ENCODE measurements at regions not wholly inside any gene's neighbourhood (a gene's known extent, or its start where the extent isn't known, plus 50 kb on each side); places are given as distances from the start of the nearest gene placed in this dataset.
A peak's percentile ranks its signal among the peaks of the same experiment; 100 is the strongest.

DNA sequence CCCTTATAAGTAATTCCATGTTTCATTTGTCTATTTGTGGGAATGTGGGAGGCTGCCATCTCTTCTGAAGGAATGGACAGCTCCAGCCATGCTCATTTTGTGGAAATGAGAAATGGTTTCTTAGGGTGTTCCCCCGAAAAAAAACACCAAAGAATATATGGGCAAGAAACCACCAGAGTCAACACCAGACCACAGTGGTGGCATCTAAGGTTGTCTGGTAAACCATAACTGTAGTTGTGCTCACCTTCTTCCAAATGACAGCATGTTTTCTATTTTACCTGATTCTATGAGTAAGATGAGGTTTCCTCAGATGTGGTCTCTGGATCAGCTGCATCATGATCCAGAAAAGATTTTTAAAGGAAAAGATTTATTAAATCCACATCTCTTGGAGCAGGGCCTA, 217.0 kb upstream of the C2CD4B start (continued):
- TF ChIP-seq E2F1 (CRISPR knock-in tag; IDR thresholded peaks at IDR 0.05) (no peak), GABPB1 (CRISPR knock-in tag; IDR thresholded peaks at IDR 0.05) (no peak), NFE2L1 (CRISPR knock-in tag; IDR thresholded peaks at IDR 0.05) (no peak), AR (CRISPR knock-in tag; IDR thresholded peaks at IDR 0.05) (no peak)
- TF ChIP-seq, protein P1, sequence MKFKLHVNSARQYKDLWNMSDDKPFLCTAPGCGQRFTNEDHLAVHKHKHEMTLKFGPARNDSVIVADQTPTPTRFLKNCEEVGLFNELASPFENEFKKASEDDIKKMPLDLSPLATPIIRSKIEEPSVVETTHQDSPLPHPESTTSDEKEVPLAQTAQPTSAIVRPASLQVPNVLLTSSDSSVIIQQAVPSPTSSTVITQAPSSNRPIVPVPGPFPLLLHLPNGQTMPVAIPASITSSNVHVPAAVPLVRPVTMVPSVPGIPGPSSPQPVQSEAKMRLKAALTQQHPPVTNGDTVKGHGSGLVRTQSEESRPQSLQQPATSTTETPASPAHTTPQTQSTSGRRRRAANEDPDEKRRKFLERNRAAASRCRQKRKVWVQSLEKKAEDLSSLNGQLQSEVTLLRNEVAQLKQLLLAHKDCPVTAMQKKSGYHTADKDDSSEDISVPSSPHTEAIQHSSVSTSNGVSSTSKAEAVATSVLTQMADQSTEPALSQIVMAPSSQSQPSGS (CRISPR knock-in tag; IDR thresholded peaks at IDR 0.05; ENCODE audit: borderline replicate concordance, low read depth) = no peak
- TF ChIP-seq, protein P2, sequence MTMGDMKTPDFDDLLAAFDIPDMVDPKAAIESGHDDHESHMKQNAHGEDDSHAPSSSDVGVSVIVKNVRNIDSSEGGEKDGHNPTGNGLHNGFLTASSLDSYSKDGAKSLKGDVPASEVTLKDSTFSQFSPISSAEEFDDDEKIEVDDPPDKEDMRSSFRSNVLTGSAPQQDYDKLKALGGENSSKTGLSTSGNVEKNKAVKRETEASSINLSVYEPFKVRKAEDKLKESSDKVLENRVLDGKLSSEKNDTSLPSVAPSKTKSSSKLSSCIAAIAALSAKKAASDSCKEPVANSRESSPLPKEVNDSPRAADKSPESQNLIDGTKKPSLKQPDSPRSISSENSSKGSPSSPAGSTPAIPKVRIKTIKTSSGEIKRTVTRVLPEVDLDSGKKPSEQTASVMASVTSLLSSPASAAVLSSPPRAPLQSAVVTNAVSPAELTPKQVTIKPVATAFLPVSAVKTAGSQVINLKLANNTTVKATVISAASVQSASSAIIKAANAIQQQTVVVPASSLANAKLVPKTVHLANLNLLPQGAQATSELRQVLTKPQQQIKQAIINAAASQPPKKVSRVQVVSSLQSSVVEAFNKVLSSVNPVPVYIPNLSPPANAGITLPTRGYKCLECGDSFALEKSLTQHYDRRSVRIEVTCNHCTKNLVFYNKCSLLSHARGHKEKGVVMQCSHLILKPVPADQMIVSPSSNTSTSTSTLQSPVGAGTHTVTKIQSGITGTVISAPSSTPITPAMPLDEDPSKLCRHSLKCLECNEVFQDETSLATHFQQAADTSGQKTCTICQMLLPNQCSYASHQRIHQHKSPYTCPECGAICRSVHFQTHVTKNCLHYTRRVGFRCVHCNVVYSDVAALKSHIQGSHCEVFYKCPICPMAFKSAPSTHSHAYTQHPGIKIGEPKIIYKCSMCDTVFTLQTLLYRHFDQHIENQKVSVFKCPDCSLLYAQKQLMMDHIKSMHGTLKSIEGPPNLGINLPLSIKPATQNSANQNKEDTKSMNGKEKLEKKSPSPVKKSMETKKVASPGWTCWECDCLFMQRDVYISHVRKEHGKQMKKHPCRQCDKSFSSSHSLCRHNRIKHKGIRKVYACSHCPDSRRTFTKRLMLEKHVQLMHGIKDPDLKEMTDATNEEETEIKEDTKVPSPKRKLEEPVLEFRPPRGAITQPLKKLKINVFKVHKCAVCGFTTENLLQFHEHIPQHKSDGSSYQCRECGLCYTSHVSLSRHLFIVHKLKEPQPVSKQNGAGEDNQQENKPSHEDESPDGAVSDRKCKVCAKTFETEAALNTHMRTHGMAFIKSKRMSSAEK (CRISPR knock-in tag; IDR thresholded peaks at IDR 0.05; ENCODE audit: borderline replicate concordance) = no peak
- TF ChIP-seq, protein P3, sequence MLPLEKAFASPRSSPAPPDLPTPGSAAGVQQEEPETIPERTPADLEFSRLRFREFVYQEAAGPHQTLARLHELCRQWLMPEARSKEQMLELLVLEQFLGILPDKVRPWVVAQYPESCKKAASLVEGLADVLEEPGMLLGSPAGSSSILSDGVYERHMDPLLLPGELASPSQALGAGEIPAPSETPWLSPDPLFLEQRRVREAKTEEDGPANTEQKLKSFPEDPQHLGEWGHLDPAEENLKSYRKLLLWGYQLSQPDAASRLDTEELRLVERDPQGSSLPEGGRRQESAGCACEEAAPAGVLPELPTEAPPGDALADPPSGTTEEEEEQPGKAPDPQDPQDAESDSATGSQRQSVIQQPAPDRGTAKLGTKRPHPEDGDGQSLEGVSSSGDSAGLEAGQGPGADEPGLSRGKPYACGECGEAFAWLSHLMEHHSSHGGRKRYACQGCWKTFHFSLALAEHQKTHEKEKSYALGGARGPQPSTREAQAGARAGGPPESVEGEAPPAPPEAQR (CRISPR knock-in tag; IDR thresholded peaks at IDR 0.05) = no peak

DNA sequence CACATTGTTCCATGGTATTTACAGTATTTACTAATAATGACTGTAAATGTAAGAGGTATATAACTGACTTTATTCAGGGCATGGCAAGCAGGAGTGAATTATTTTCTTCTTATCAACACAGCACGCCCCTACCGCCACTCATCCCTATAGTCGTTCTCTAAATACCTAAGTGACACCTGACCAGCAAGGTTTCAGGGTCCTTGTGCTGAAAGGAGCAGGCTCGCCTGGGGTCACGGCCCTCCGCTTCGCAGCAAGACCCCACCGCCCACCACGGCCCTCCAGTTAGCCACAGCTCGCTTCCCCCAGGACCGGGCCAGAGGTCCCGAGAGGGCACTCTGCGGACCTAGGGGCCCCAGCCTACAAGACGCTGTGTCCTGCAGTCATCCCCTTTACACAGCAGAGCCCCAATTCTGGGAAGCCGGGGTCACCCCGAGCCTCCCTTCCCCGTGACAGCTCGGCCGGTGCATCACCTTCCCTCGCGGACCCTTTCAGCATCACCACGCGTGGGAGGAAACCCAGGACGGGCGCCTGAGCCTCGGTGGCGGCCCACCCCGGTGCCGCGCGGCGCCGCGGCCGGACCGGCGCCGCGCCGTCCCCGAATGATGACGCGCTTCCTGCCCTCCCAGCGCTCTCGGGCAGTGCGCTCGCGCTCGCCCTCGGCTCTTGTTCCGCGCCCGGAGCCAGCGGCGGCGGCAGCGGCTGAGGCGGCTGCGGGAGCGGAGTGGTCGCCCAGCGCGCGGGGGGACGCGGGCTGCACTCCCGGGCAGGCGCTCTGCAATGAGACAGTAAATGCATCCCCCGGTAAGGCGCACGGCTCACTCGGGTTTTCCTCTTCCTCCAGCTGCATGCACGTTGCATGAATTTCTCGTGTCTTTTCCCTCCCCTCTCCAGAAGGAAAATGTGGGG, 225.1 kb upstream of the C2CD4B start, which contains the start of gene TLN2:
Gene TLN2, plus strand, starts transcription at position 666 of the 906 bp plus-strand sequence.
- peaks cover 12% of the 10 kb centered on the region for H3K27me3 Mint-ChIP-seq (ENCODE audit: low read depth)
- ATAC-seq (peak; percentile 72), DNase-seq (ENCODE audit: low spot score) (peak; percentile 65)
- CTCF ChIA-PET = interaction anchor here (1.3 to 2.3 kb wide), 2 partner anchors 95 to 160 kb away, joined by 4 to 12 read pairs; no protein-coding TSS in a partner anchor
- H3K36me3 Mint-ChIP-seq = no peaks in the 10 kb centered on the region
- peaks cover 22% of the 10 kb centered on the region for H3K4me1 Mint-ChIP-seq
- H3K27ac Mint-ChIP-seq = peak within 1 kb of the TSS; percentile 90
- POLR2A ChIA-PET = no interaction called here
- H3K4me3 Mint-ChIP-seq = peak within 1 kb of the TSS; percentile 95
- no peaks in the 10 kb centered on the region for H3K9me3 Mint-ChIP-seq
- TF ChIP-seq MAX (CRISPR knock-in tag; IDR thresholded peaks at IDR 0.05) (no peak; the same call in 1 of the 2 replicates), CREB1 (CRISPR knock-in tag; IDR thresholded peaks at IDR 0.05) (no peak), ZNF263 (CRISPR knock-in tag; IDR thresholded peaks at IDR 0.05; ENCODE audit: low read depth) (no peak), FOXK1 (CRISPR knock-in tag; IDR thresholded peaks at IDR 0.05) (no peak), ATF1 (CRISPR knock-in tag; IDR thresholded peaks at IDR 0.05) (no peak), ZNF671 (CRISPR knock-in tag; IDR thresholded peaks at IDR 0.05) (no peak), ATF6 (CRISPR knock-in tag; IDR thresholded peaks at IDR 0.05) (no peak; the same call in 1 of the 2 replicates)
- TF ChIP-seq, protein P3 (CRISPR knock-in tag; IDR thresholded peaks at IDR 0.05) = no peak
- TF ChIP-seq, protein P4, sequence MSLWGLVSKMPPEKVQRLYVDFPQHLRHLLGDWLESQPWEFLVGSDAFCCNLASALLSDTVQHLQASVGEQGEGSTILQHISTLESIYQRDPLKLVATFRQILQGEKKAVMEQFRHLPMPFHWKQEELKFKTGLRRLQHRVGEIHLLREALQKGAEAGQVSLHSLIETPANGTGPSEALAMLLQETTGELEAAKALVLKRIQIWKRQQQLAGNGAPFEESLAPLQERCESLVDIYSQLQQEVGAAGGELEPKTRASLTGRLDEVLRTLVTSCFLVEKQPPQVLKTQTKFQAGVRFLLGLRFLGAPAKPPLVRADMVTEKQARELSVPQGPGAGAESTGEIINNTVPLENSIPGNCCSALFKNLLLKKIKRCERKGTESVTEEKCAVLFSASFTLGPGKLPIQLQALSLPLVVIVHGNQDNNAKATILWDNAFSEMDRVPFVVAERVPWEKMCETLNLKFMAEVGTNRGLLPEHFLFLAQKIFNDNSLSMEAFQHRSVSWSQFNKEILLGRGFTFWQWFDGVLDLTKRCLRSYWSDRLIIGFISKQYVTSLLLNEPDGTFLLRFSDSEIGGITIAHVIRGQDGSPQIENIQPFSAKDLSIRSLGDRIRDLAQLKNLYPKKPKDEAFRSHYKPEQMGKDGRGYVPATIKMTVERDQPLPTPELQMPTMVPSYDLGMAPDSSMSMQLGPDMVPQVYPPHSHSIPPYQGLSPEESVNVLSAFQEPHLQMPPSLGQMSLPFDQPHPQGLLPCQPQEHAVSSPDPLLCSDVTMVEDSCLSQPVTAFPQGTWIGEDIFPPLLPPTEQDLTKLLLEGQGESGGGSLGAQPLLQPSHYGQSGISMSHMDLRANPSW (CRISPR knock-in tag; conservative IDR thresholded peaks at IDR 0.05; ENCODE audit: low read depth) = no peak
